ENCODE measurements at regions not wholly inside any gene's neighbourhood (a gene's known extent, or its start where the extent isn't known, plus 50 kb on each side); places are given as distances from the start of the nearest gene placed in this dataset.

- no peak overlapping the region for H3K4me3 ChIP-seq (replicated peaks; ENCODE audit: low read depth, low read length)
- no peaks in the 10 kb centered on the region for H3K27me3 ChIP-seq (replicated peaks; ENCODE audit: control insufficient read depth, insufficient read depth, low read length)
- no peak for DNase-seq (ENCODE audit: extremely low read depth, insufficient read length)
- H3K36me3 ChIP-seq (ENCODE audit: control insufficient read depth, insufficient read depth, low read length), result no peaks in the 10 kb centered on the region
- TF ChIP-seq CTCF (IDR thresholded peaks at IDR 0.05; ENCODE audit: insufficient read depth, low read length, poor library complexity, severe bottlenecking), result no peak
Measured at GRCh38 chr12:87513536-87514280, 515.5 kb downstream of the C12orf50 start.

GRCh38 chr12:87511371-87511770, 517.8 kb downstream of the C12orf50 start:
- H3K36me3 ChIP-seq (ENCODE audit: control insufficient read depth, insufficient read depth, low read length), result no peaks in the 10 kb centered on the region
- no peak for DNase-seq (ENCODE audit: extremely low read depth, insufficient read length)
- no peak overlapping the region for H3K4me3 ChIP-seq (replicated peaks; ENCODE audit: low read depth, low read length)
- no peak for TF ChIP-seq CTCF (IDR thresholded peaks at IDR 0.05; ENCODE audit: insufficient read depth, low read length, poor library complexity, severe bottlenecking)
- no peaks in the 10 kb centered on the region for H3K27me3 ChIP-seq (replicated peaks; ENCODE audit: control insufficient read depth, insufficient read depth, low read length)

GRCh38 chr12:87509237-87509820, 519.9 kb downstream of the C12orf50 start:
- DNase-seq (ENCODE audit: extremely low read depth, insufficient read length), result no peak
- H3K27me3 ChIP-seq (replicated peaks; ENCODE audit: control insufficient read depth, insufficient read depth, low read length), result no peaks in the 10 kb centered on the region
- H3K4me3 ChIP-seq (replicated peaks; ENCODE audit: low read depth, low read length), result no peak overlapping the region
- no peaks in the 10 kb centered on the region for H3K36me3 ChIP-seq (ENCODE audit: control insufficient read depth, insufficient read depth, low read length)
- TF ChIP-seq CTCF (IDR thresholded peaks at IDR 0.05; ENCODE audit: insufficient read depth, low read length, poor library complexity, severe bottlenecking), result no peak

GRCh38 chr12:87491598-87491997, 537.6 kb downstream of the C12orf50 start:
- no peaks in the 10 kb centered on the region for H3K36me3 ChIP-seq (ENCODE audit: control insufficient read depth, insufficient read depth, low read length)
- no peak overlapping the region for H3K4me3 ChIP-seq (replicated peaks; ENCODE audit: low read depth, low read length)
- H3K27me3 ChIP-seq (replicated peaks; ENCODE audit: control insufficient read depth, insufficient read depth, low read length), result no peaks in the 10 kb centered on the region
- no peak for TF ChIP-seq CTCF (IDR thresholded peaks at IDR 0.05; ENCODE audit: insufficient read depth, low read length, poor library complexity, severe bottlenecking)
- DNase-seq (ENCODE audit: extremely low read depth, insufficient read length), result no peak

- DNase-seq (ENCODE audit: extremely low read depth, insufficient read length), result no peak
- H3K36me3 ChIP-seq (ENCODE audit: control insufficient read depth, insufficient read depth, low read length), result no peaks in the 10 kb centered on the region
- no peak for TF ChIP-seq CTCF (IDR thresholded peaks at IDR 0.05; ENCODE audit: insufficient read depth, low read length, poor library complexity, severe bottlenecking)
- H3K4me3 ChIP-seq (replicated peaks; ENCODE audit: low read depth, low read length), result no peak overlapping the region
- no peaks in the 10 kb centered on the region for H3K27me3 ChIP-seq (replicated peaks; ENCODE audit: control insufficient read depth, insufficient read depth, low read length)
Measured at GRCh38 chr12:87491089-87491488, 538.1 kb downstream of the C12orf50 start.
